ENCODE measurements at regions not wholly inside any gene's neighbourhood (a gene's known extent, or its start where the extent isn't known, plus 50 kb on each side); places are given as distances from the start of the nearest gene placed in this dataset.

DNA sequence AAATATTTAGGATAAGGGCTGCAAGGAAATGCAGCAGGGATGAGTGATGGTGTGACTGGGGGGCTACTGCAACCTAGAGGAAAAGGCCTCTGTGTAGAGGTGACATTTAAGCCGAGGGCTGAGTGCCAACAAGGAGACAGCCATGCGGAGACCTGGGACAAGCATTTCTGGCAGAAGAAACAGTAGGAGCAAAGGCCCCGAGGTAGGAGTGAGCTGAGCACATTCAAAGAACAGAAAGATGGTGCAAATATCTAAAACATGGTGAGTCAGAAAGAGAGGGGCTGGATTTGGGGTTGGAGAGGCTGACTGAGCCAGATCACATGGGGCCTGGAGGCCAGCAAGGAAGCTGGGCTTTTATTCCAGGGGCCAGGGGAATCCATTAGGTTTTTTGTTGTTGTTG is 55.1 kb upstream of the INCENP start:
- TF ChIP-seq YY1 (IDR thresholded peaks at IDR 0.05; ENCODE audit: low read depth) = no peak
- TF ChIP-seq, protein P1, sequence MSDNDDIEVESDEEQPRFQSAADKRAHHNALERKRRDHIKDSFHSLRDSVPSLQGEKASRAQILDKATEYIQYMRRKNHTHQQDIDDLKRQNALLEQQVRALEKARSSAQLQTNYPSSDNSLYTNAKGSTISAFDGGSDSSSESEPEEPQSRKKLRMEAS (IDR thresholded peaks at IDR 0.05) = no peak
- TF ChIP-seq TCF12 (IDR thresholded peaks at IDR 0.05; ENCODE audit: low read depth) = no peak
- TF ChIP-seq ZBTB7A (IDR thresholded peaks at IDR 0.05; ENCODE audit: low read depth) = no peak
- no peak for TF ChIP-seq TEAD4 (IDR thresholded peaks at IDR 0.05)
- TF ChIP-seq, protein P2, sequence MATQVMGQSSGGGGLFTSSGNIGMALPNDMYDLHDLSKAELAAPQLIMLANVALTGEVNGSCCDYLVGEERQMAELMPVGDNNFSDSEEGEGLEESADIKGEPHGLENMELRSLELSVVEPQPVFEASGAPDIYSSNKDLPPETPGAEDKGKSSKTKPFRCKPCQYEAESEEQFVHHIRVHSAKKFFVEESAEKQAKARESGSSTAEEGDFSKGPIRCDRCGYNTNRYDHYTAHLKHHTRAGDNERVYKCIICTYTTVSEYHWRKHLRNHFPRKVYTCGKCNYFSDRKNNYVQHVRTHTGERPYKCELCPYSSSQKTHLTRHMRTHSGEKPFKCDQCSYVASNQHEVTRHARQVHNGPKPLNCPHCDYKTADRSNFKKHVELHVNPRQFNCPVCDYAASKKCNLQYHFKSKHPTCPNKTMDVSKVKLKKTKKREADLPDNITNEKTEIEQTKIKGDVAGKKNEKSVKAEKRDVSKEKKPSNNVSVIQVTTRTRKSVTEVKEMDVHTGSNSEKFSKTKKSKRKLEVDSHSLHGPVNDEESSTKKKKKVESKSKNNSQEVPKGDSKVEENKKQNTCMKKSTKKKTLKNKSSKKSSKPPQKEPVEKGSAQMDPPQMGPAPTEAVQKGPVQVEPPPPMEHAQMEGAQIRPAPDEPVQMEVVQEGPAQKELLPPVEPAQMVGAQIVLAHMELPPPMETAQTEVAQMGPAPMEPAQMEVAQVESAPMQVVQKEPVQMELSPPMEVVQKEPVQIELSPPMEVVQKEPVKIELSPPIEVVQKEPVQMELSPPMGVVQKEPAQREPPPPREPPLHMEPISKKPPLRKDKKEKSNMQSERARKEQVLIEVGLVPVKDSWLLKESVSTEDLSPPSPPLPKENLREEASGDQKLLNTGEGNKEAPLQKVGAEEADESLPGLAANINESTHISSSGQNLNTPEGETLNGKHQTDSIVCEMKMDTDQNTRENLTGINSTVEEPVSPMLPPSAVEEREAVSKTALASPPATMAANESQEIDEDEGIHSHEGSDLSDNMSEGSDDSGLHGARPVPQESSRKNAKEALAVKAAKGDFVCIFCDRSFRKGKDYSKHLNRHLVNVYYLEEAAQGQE (IDR thresholded peaks at IDR 0.05; ENCODE audit: low read depth) = no peak
- no peak for TF ChIP-seq EGR1 (IDR thresholded peaks at IDR 0.05)
- no peak for TF ChIP-seq RAD21 (IDR thresholded peaks at IDR 0.05; ENCODE audit: low read depth)
- no peak for TF ChIP-seq CEBPB (IDR thresholded peaks at IDR 0.05)
- no peak for TF ChIP-seq EP300 (IDR thresholded peaks at IDR 0.05; ENCODE audit: borderline replicate concordance)
- TF ChIP-seq, protein P3, sequence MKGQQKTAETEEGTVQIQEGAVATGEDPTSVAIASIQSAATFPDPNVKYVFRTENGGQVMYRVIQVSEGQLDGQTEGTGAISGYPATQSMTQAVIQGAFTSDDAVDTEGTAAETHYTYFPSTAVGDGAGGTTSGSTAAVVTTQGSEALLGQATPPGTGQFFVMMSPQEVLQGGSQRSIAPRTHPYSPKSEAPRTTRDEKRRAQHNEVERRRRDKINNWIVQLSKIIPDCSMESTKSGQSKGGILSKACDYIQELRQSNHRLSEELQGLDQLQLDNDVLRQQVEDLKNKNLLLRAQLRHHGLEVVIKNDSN (IDR thresholded peaks at IDR 0.05) = no peak
- TF ChIP-seq FOXM1 (IDR thresholded peaks at IDR 0.05; ENCODE audit: borderline replicate concordance, low read depth) = no peak
- no peak for TF ChIP-seq NFIC (IDR thresholded peaks at IDR 0.05)
- no peak for TF ChIP-seq TAF1 (IDR thresholded peaks at IDR 0.05; ENCODE audit: low read depth)
- no peak for TF ChIP-seq CREB1 (IDR thresholded peaks at IDR 0.05; ENCODE audit: low read depth)

DNA sequence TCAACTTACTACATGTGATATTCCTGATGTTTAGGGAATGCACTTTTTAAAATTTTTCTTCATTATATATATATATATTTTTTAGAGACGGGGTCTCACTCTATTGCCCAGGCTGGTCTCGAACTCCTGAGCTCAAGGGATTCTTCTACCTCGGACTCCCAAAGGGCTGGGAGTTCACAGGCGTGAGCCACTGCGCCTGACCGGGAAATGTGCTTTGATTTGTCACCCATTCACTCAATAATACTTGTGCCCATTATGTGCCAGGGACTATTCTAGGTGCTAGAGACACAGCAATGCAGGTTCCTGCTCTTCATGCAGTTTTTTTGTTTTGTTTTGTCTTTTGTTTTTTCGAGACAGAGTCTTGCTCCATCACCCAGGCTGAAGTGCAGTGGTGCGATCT is 56.1 kb upstream of the INCENP start:
- no peak for TF ChIP-seq TAF1 (IDR thresholded peaks at IDR 0.05; ENCODE audit: low read depth)
- TF ChIP-seq ZBTB7A (IDR thresholded peaks at IDR 0.05; ENCODE audit: low read depth) = no peak
- TF ChIP-seq YY1 (IDR thresholded peaks at IDR 0.05; ENCODE audit: low read depth) = no peak
- no peak for TF ChIP-seq CEBPB (IDR thresholded peaks at IDR 0.05)
- TF ChIP-seq, protein P2 (IDR thresholded peaks at IDR 0.05; ENCODE audit: low read depth) = no peak
- TF ChIP-seq FOXM1 (IDR thresholded peaks at IDR 0.05; ENCODE audit: borderline replicate concordance, low read depth) = no peak
- TF ChIP-seq RAD21 (IDR thresholded peaks at IDR 0.05; ENCODE audit: low read depth) = no peak
- TF ChIP-seq TEAD4 (IDR thresholded peaks at IDR 0.05) = no peak
- TF ChIP-seq, protein P3 (IDR thresholded peaks at IDR 0.05) = no peak
- TF ChIP-seq, protein P1 (IDR thresholded peaks at IDR 0.05) = no peak
- TF ChIP-seq EGR1 (IDR thresholded peaks at IDR 0.05) = no peak
- no peak for TF ChIP-seq TCF12 (IDR thresholded peaks at IDR 0.05; ENCODE audit: low read depth)
- no peak for TF ChIP-seq CREB1 (IDR thresholded peaks at IDR 0.05; ENCODE audit: low read depth)
- TF ChIP-seq EP300 (IDR thresholded peaks at IDR 0.05; ENCODE audit: borderline replicate concordance) = no peak
- no peak for TF ChIP-seq NFIC (IDR thresholded peaks at IDR 0.05)

DNA sequence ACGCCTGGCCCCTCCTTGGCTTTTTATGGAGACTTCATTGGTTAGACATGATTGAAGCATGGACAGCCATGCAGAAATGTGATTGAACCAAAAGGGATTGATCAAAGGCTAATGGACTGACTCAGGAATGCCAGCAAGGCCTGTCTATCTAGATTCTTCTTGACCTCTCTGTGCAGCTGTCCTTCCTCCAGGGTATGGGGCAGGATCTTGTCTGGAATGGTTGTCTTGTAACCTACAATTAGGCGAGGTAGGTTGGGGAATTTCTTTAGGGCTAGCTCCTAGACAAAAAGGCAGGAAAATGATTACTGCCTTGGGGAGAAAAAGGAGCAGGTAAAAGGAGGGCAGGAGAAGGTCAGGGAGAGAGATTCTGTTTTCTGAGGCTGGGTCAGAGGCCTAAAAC is 59.6 kb upstream of the INCENP start:
- TF ChIP-seq RAD21 (IDR thresholded peaks at IDR 0.05; ENCODE audit: low read depth) (no peak), TCF12 (IDR thresholded peaks at IDR 0.05; ENCODE audit: low read depth) (no peak), EP300 (IDR thresholded peaks at IDR 0.05; ENCODE audit: borderline replicate concordance) (no peak), TEAD4 (IDR thresholded peaks at IDR 0.05) (no peak), EGR1 (IDR thresholded peaks at IDR 0.05) (no peak), NFIC (IDR thresholded peaks at IDR 0.05) (no peak), CEBPB (IDR thresholded peaks at IDR 0.05) (no peak), ZBTB7A (IDR thresholded peaks at IDR 0.05; ENCODE audit: low read depth) (no peak), YY1 (IDR thresholded peaks at IDR 0.05; ENCODE audit: low read depth) (no peak), TAF1 (IDR thresholded peaks at IDR 0.05; ENCODE audit: low read depth) (no peak), FOXM1 (IDR thresholded peaks at IDR 0.05; ENCODE audit: borderline replicate concordance, low read depth) (no peak), CREB1 (IDR thresholded peaks at IDR 0.05; ENCODE audit: low read depth) (no peak)
- TF ChIP-seq, protein P2 (IDR thresholded peaks at IDR 0.05; ENCODE audit: low read depth) = no peak
- TF ChIP-seq, protein P1 (IDR thresholded peaks at IDR 0.05) = no peak
- TF ChIP-seq, protein P3 (IDR thresholded peaks at IDR 0.05) = no peak
